ENCODE measurements at regions not wholly inside any gene's neighbourhood (a gene's known extent, or its start where the extent isn't known, plus 50 kb on each side); places are given as distances from the start of the nearest gene placed in this dataset.

- Histone ChIP-seq H2AFZ (ENCODE audit: low read length) (no peak overlapping the region), H3K9me2 (replicated peaks; ENCODE audit: insufficient read depth, low read length) (no peaks in the 10 kb centered on the region), H3K27me3 (ENCODE audit: low read length) (no peaks in the 10 kb centered on the region), H3K4me3 (ENCODE audit: low read length) (no peak overlapping the region), H4K20me1 (ENCODE audit: insufficient read depth, low read depth, low read length) (no peaks in the 10 kb centered on the region), H3K79me2 (ENCODE audit: low read length) (no peaks in the 10 kb centered on the region), H3K4me2 (ENCODE audit: low read depth, low read length, poor library complexity, severe bottlenecking) (no peak overlapping the region), H3K4me1 (ENCODE audit: low read length) (no peaks in the 10 kb centered on the region), H3K9ac (ENCODE audit: low read length) (no peak overlapping the region), H3K36me3 (ENCODE audit: insufficient read depth, low read length) (no peaks in the 10 kb centered on the region), H3K27ac (ENCODE audit: low read length) (no peak overlapping the region), H3K9me3 (ENCODE audit: low read length) (no peaks in the 10 kb centered on the region)
- DNase-seq: no peak
These were observed 177.7 kb upstream of the TNFAIP3 start for GRCh38 chr6:137689377-137689776.

- H3K9me3 ChIP-seq (ENCODE audit: low read length): no peaks in the 10 kb centered on the region
- no peak for DNase-seq
- H3K9me2 ChIP-seq (replicated peaks; ENCODE audit: insufficient read depth, low read length): no peaks in the 10 kb centered on the region
- no peaks in the 10 kb centered on the region for H3K36me3 ChIP-seq (ENCODE audit: insufficient read depth, low read length)
- H3K79me2 ChIP-seq (ENCODE audit: low read length): no peaks in the 10 kb centered on the region
- H3K27me3 ChIP-seq (ENCODE audit: low read length): no peaks in the 10 kb centered on the region
- H4K20me1 ChIP-seq (ENCODE audit: insufficient read depth, low read depth, low read length): no peaks in the 10 kb centered on the region
- no peak overlapping the region for H3K27ac ChIP-seq (ENCODE audit: low read length)
- no peak overlapping the region for H3K4me3 ChIP-seq (ENCODE audit: low read length)
- H3K4me1 ChIP-seq (ENCODE audit: low read length): no peaks in the 10 kb centered on the region
- H2AFZ ChIP-seq (ENCODE audit: low read length): no peak overlapping the region
- no peak overlapping the region for H3K4me2 ChIP-seq (ENCODE audit: low read depth, low read length, poor library complexity, severe bottlenecking)
- H3K9ac ChIP-seq (ENCODE audit: low read length): no peak overlapping the region
These were observed 177.0 kb upstream of the TNFAIP3 start for GRCh38 chr6:137690034-137690433.

- Histone ChIP-seq H3K9ac (ENCODE audit: low read length) (no peak overlapping the region), H3K9me3 (ENCODE audit: low read length) (no peaks in the 10 kb centered on the region), H2AFZ (ENCODE audit: low read length) (no peak overlapping the region), H3K27me3 (ENCODE audit: low read length) (no peaks in the 10 kb centered on the region), H3K9me2 (replicated peaks; ENCODE audit: insufficient read depth, low read length) (no peaks in the 10 kb centered on the region), H4K20me1 (ENCODE audit: insufficient read depth, low read depth, low read length) (no peaks in the 10 kb centered on the region), H3K4me1 (ENCODE audit: low read length) (no peaks in the 10 kb centered on the region), H3K4me3 (ENCODE audit: low read length) (no peak overlapping the region), H3K79me2 (ENCODE audit: low read length) (no peaks in the 10 kb centered on the region), H3K27ac (ENCODE audit: low read length) (no peak overlapping the region), H3K36me3 (ENCODE audit: insufficient read depth, low read length) (no peaks in the 10 kb centered on the region), H3K4me2 (ENCODE audit: low read depth, low read length, poor library complexity, severe bottlenecking) (no peak overlapping the region)
- no peak for DNase-seq
These were observed 176.3 kb upstream of the TNFAIP3 start for GRCh38 chr6:137690721-137691120.

GRCh38 chr6:137692308-137692707 is 174.8 kb upstream of the TNFAIP3 start:
- DNase-seq: no peak
- Histone ChIP-seq H3K9ac (ENCODE audit: low read length) (no peak overlapping the region), H3K79me2 (ENCODE audit: low read length) (no peaks in the 10 kb centered on the region), H3K9me2 (replicated peaks; ENCODE audit: insufficient read depth, low read length) (no peaks in the 10 kb centered on the region), H3K4me1 (ENCODE audit: low read length) (no peaks in the 10 kb centered on the region), H3K36me3 (ENCODE audit: insufficient read depth, low read length) (no peaks in the 10 kb centered on the region), H3K4me2 (ENCODE audit: low read depth, low read length, poor library complexity, severe bottlenecking) (no peak overlapping the region), H3K27ac (ENCODE audit: low read length) (no peak overlapping the region), H3K27me3 (ENCODE audit: low read length) (no peaks in the 10 kb centered on the region), H4K20me1 (ENCODE audit: insufficient read depth, low read depth, low read length) (no peaks in the 10 kb centered on the region), H3K4me3 (ENCODE audit: low read length) (no peak overlapping the region), H2AFZ (ENCODE audit: low read length) (no peak overlapping the region), H3K9me3 (ENCODE audit: low read length) (no peaks in the 10 kb centered on the region)

GRCh38 chr6:137692806-137693205 is 174.3 kb upstream of the TNFAIP3 start:
- Histone ChIP-seq H3K4me3 (ENCODE audit: low read length) (no peak overlapping the region), H3K4me2 (ENCODE audit: low read depth, low read length, poor library complexity, severe bottlenecking) (no peak overlapping the region), H2AFZ (ENCODE audit: low read length) (no peak overlapping the region), H3K36me3 (ENCODE audit: insufficient read depth, low read length) (no peaks in the 10 kb centered on the region), H3K9ac (ENCODE audit: low read length) (no peak overlapping the region), H4K20me1 (ENCODE audit: insufficient read depth, low read depth, low read length) (no peaks in the 10 kb centered on the region), H3K4me1 (ENCODE audit: low read length) (no peaks in the 10 kb centered on the region), H3K9me2 (replicated peaks; ENCODE audit: insufficient read depth, low read length) (no peaks in the 10 kb centered on the region), H3K79me2 (ENCODE audit: low read length) (no peaks in the 10 kb centered on the region), H3K27ac (ENCODE audit: low read length) (no peak overlapping the region), H3K9me3 (ENCODE audit: low read length) (no peaks in the 10 kb centered on the region), H3K27me3 (ENCODE audit: low read length) (no peaks in the 10 kb centered on the region)
- no peak for DNase-seq

GRCh38 chr6:137693711-137694110 is 173.3 kb upstream of the TNFAIP3 start:
- Histone ChIP-seq H3K27me3 (ENCODE audit: low read length) (no peaks in the 10 kb centered on the region), H3K27ac (ENCODE audit: low read length) (no peak overlapping the region), H2AFZ (ENCODE audit: low read length) (no peak overlapping the region), H3K9ac (ENCODE audit: low read length) (no peak overlapping the region), H3K9me2 (replicated peaks; ENCODE audit: insufficient read depth, low read length) (no peaks in the 10 kb centered on the region), H3K4me1 (ENCODE audit: low read length) (no peaks in the 10 kb centered on the region), H3K9me3 (ENCODE audit: low read length) (no peaks in the 10 kb centered on the region), H3K4me2 (ENCODE audit: low read depth, low read length, poor library complexity, severe bottlenecking) (no peak overlapping the region), H4K20me1 (ENCODE audit: insufficient read depth, low read depth, low read length) (no peaks in the 10 kb centered on the region), H3K79me2 (ENCODE audit: low read length) (no peaks in the 10 kb centered on the region), H3K4me3 (ENCODE audit: low read length) (no peak overlapping the region), H3K36me3 (ENCODE audit: insufficient read depth, low read length) (no peaks in the 10 kb centered on the region)
- no peak for DNase-seq

GRCh38 chr6:137696765-137697164 is 170.3 kb upstream of the TNFAIP3 start:
- Histone ChIP-seq H3K9me2 (replicated peaks; ENCODE audit: insufficient read depth, low read length) (no peaks in the 10 kb centered on the region), H3K9me3 (ENCODE audit: low read length) (no peaks in the 10 kb centered on the region), H3K9ac (ENCODE audit: low read length) (no peak overlapping the region), H2AFZ (ENCODE audit: low read length) (no peak overlapping the region), H3K79me2 (ENCODE audit: low read length) (no peaks in the 10 kb centered on the region), H3K4me2 (ENCODE audit: low read depth, low read length, poor library complexity, severe bottlenecking) (no peak overlapping the region), H3K27me3 (ENCODE audit: low read length) (no peaks in the 10 kb centered on the region), H3K27ac (ENCODE audit: low read length) (no peak overlapping the region), H3K4me1 (ENCODE audit: low read length) (no peaks in the 10 kb centered on the region), H3K4me3 (ENCODE audit: low read length) (no peak overlapping the region), H4K20me1 (ENCODE audit: insufficient read depth, low read depth, low read length) (no peaks in the 10 kb centered on the region), H3K36me3 (ENCODE audit: insufficient read depth, low read length) (no peaks in the 10 kb centered on the region)
- DNase-seq: no peak

- H3K9ac ChIP-seq (ENCODE audit: low read length): no peak overlapping the region
- H4K20me1 ChIP-seq (ENCODE audit: insufficient read depth, low read depth, low read length): no peaks in the 10 kb centered on the region
- no peaks in the 10 kb centered on the region for H3K27me3 ChIP-seq (ENCODE audit: low read length)
- no peaks in the 10 kb centered on the region for H3K79me2 ChIP-seq (ENCODE audit: low read length)
- no peaks in the 10 kb centered on the region for H3K9me2 ChIP-seq (replicated peaks; ENCODE audit: insufficient read depth, low read length)
- no peak overlapping the region for H3K4me2 ChIP-seq (ENCODE audit: low read depth, low read length, poor library complexity, severe bottlenecking)
- H3K4me1 ChIP-seq (ENCODE audit: low read length): no peaks in the 10 kb centered on the region
- H2AFZ ChIP-seq (ENCODE audit: low read length): no peak overlapping the region
- no peaks in the 10 kb centered on the region for H3K36me3 ChIP-seq (ENCODE audit: insufficient read depth, low read length)
- no peaks in the 10 kb centered on the region for H3K9me3 ChIP-seq (ENCODE audit: low read length)
- H3K27ac ChIP-seq (ENCODE audit: low read length): no peak overlapping the region
- no peak for DNase-seq
- no peak overlapping the region for H3K4me3 ChIP-seq (ENCODE audit: low read length)
These were observed 169.7 kb upstream of the TNFAIP3 start for GRCh38 chr6:137697267-137697938.

- no peak for DNase-seq
- H3K4me1 ChIP-seq (ENCODE audit: low read length): no peaks in the 10 kb centered on the region
- no peaks in the 10 kb centered on the region for H3K27me3 ChIP-seq (ENCODE audit: low read length)
- H3K36me3 ChIP-seq (ENCODE audit: insufficient read depth, low read length): no peaks in the 10 kb centered on the region
- no peaks in the 10 kb centered on the region for H4K20me1 ChIP-seq (ENCODE audit: insufficient read depth, low read depth, low read length)
- H3K9ac ChIP-seq (ENCODE audit: low read length): no peak overlapping the region
- no peak overlapping the region for H3K27ac ChIP-seq (ENCODE audit: low read length)
- H3K4me2 ChIP-seq (ENCODE audit: low read depth, low read length, poor library complexity, severe bottlenecking): no peak overlapping the region
- H3K4me3 ChIP-seq (ENCODE audit: low read length): no peak overlapping the region
- no peaks in the 10 kb centered on the region for H3K9me3 ChIP-seq (ENCODE audit: low read length)
- H3K79me2 ChIP-seq (ENCODE audit: low read length): no peaks in the 10 kb centered on the region
- no peak overlapping the region for H2AFZ ChIP-seq (ENCODE audit: low read length)
- H3K9me2 ChIP-seq (replicated peaks; ENCODE audit: insufficient read depth, low read length): no peaks in the 10 kb centered on the region
These were observed 168.4 kb upstream of the TNFAIP3 start for GRCh38 chr6:137698636-137699030.
